ENCODE measurements at regions not wholly inside any gene's neighbourhood (a gene's known extent, or its start where the extent isn't known, plus 50 kb on each side); places are given as distances from the start of the nearest gene placed in this dataset.

DNA sequence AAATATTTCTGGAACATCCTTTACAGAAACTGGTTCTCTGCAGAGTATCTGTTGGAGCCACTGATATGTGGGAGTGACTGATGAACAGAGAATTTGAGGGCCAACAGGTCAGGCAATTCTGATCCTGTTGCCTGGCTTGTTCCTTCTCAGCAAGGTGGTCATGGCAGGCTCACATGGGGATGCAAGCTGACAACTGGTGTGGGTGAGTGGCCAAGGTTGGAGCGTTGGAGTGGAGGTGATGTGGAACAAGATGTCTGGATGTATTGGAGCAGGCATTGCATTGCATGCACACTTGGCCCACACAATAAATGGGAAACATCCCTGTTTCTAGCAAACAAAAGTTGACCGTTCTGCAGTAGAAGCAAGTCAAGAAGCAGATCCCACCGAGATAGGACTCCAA lies 380.7 kb downstream of the ZNF536 start:
- Histone ChIP-seq H3K9me3 (ENCODE audit: control insufficient read depth in 1 of 2, low read length in 2 of 2) (peaks cover 0 to 6% of the 10 kb centered on the region in 2 donors), H3K4me3 (ENCODE audit: low read length in 2 of 2) (no peak overlapping the region), H3K27ac (ENCODE audit: low read depth, low read length) (no peak overlapping the region), H3K36me3 (ENCODE audit: insufficient read depth, low read length) (no peaks in the 10 kb centered on the region), H3K27me3 (ENCODE audit: insufficient read depth, low read length) (no peaks in the 10 kb centered on the region), H3K4me1 (ENCODE audit: insufficient read depth, low read length) (no peaks in the 10 kb centered on the region)
- ChIA-PET POLR2A (ENCODE audit: partially characterized antibody) (no interaction called here), CTCF (ENCODE audit: partially characterized antibody) (interaction anchor here (1.4 kb wide), 1 partner anchor 31 kb away, joined by 4 read pairs; no protein-coding TSS in a partner anchor)
- H3K4me1 Mint-ChIP-seq, result no peaks in the 10 kb centered on the region
- H3K9me3 Mint-ChIP-seq, result peaks cover 3 to 17% (median 6%) of the 10 kb centered on the region in 8 donors
- no peak for DNase-seq
- intact Hi-C loops (cut with micrococcal nuclease), result no loop called here
- H3K4me3 Mint-ChIP-seq, result no peak overlapping the region
- peaks cover 4 to 5% of the 10 kb centered on the region in 2 donors for H3K27me3 Mint-ChIP-seq
- H3K36me3 Mint-ChIP-seq, result no peaks in the 10 kb centered on the region
- no peak overlapping the region for H3K27ac Mint-ChIP-seq

DNA sequence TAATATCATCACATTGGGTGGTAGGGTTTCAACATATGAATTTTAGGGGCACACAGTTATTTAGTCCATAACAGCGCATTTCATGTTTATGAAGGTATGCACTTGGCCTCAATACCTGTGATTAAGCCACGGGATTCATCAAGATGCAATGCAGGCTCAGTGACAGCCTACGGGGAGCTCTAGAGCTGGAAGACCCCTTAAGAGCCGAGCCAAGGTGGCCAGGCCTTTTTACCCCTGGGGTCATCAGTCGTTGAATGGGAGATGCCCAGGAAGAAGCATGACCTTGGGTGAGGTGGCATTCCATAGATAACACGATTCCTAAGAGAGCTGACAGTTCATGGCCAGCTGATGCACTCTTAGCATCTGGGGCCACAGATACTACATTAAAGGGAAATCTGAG lies 380.0 kb downstream of the ZNF536 start:
- Histone ChIP-seq H3K9me3 (ENCODE audit: control insufficient read depth in 1 of 2, low read length in 2 of 2) (peaks cover 0 to 6% of the 10 kb centered on the region in 2 donors), H3K4me1 (ENCODE audit: insufficient read depth, low read length) (no peaks in the 10 kb centered on the region), H3K4me3 (ENCODE audit: low read length in 2 of 2) (no peak overlapping the region), H3K27ac (ENCODE audit: low read depth, low read length) (no peak overlapping the region), H3K36me3 (ENCODE audit: insufficient read depth, low read length) (no peaks in the 10 kb centered on the region), H3K27me3 (ENCODE audit: insufficient read depth, low read length) (no peaks in the 10 kb centered on the region)
- H3K36me3 Mint-ChIP-seq, result no peaks in the 10 kb centered on the region
- H3K4me3 Mint-ChIP-seq, result no peak overlapping the region
- ChIA-PET POLR2A (ENCODE audit: partially characterized antibody) (no interaction called here), CTCF (ENCODE audit: partially characterized antibody) (interaction anchor here (1.4 to 1.7 kb wide), 2 partner anchors 32 to 47 kb away, joined by 3 to 4 read pairs; no protein-coding TSS in a partner anchor)
- no peaks in the 10 kb centered on the region for H3K4me1 Mint-ChIP-seq
- H3K27ac Mint-ChIP-seq, result no peak overlapping the region
- peaks cover 3 to 17% (median 6%) of the 10 kb centered on the region in 8 donors for H3K9me3 Mint-ChIP-seq
- peaks cover 4 to 5% of the 10 kb centered on the region in 2 donors for H3K27me3 Mint-ChIP-seq
- intact Hi-C loops (cut with micrococcal nuclease), result no loop called here
- DNase-seq, result no peak

DNA sequence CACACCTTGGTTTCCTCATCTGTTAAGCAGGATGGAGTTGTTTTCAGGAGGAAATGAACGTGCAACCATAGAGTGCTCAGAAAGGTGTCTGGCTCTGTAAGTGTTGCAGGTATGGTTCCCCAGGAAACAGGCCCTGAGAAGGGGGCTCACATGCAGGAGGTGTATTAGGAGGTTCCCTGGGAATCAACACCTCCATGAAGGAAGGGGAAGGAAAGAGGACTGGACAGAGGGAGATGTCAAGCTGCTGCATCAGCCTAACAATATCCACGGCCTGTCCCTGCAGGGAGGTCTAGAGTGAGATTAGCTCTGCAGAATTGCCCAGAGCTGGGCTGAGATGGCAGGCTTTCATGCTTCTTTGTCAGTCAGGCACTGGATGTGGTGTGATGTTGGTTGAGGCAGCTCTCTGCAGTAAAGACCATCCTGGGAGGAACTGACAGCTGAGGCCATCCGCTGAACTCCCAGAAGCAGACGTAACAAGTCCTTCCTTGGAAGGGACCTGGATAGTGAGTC lies 373.3 kb downstream of the ZNF536 start:
- Histone ChIP-seq H3K27me3 (ENCODE audit: insufficient read depth, low read length) (no peaks in the 10 kb centered on the region), H3K27ac (ENCODE audit: low read depth, low read length) (no peak overlapping the region), H3K4me1 (ENCODE audit: insufficient read depth, low read length) (no peaks in the 10 kb centered on the region), H3K36me3 (ENCODE audit: insufficient read depth, low read length) (no peaks in the 10 kb centered on the region), H3K9me3 (ENCODE audit: control insufficient read depth in 1 of 2, low read length in 2 of 2) (peaks cover 0 to 6% of the 10 kb centered on the region in 2 donors), H3K4me3 (ENCODE audit: low read length in 2 of 2) (no peak overlapping the region)
- H3K4me3 Mint-ChIP-seq, result no peak overlapping the region
- peaks cover 0 to 9% (median 6%) of the 10 kb centered on the region in 8 donors for H3K9me3 Mint-ChIP-seq
- CTCF ChIA-PET (ENCODE audit: partially characterized antibody), result no interaction called here
- H3K27ac Mint-ChIP-seq, result no peak overlapping the region
- DNase-seq, result no peak
- no peaks in the 10 kb centered on the region for H3K4me1 Mint-ChIP-seq
- peaks cover 2 to 8% of the 10 kb centered on the region in 2 donors for H3K27me3 Mint-ChIP-seq
- intact Hi-C loops (cut with micrococcal nuclease), result no loop called here
- no peaks in the 10 kb centered on the region for H3K36me3 Mint-ChIP-seq
- POLR2A ChIA-PET (ENCODE audit: partially characterized antibody), result no interaction called here

DNA sequence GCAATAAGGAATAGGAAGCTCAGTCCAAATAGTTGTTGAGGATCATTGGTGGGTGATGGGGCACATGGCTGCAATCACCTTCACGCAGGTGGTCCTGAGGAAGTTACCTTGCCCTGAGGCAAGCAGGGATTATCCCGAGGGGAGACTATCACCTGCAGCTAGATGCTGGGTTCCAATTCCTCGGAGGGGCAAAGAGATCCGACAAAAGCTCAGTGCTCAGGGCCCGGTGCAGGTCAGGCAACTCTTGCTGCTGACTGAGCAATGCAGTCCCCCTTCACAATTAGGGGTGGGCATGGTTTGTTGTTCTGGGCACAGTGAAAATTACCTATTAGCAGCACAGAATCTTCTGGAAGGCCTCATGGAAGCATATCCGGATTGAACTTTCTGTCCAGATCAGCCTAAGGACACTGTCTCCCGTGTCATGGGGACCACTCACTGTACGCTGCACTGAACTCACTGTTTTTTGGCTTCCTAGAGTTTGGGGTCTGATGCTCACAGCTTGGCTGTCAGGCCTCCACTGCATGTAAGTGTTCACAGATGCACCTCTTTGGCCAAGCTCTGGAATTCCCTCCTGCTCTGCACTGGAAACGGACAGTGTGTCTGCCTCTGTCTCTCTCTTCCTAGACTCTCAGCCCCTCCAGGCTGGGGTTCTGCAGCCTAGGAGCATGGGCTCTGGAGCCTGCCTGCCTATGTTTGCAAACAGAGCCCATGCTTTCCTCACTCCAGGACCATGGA lies 372.7 kb downstream of the ZNF536 start:
- no peak for DNase-seq
- H3K27me3 ChIP-seq (ENCODE audit: insufficient read depth, low read length), result no peaks in the 10 kb centered on the region
- H3K27ac ChIP-seq (ENCODE audit: low read depth, low read length), result no peak overlapping the region
- intact Hi-C loops (cut with micrococcal nuclease), result no loop called here
- CTCF ChIA-PET (ENCODE audit: partially characterized antibody), result no interaction called here
- H3K9me3 ChIP-seq (ENCODE audit: control insufficient read depth in 1 of 2, low read length in 2 of 2), result peaks cover 0 to 3% of the 10 kb centered on the region in 2 donors
- no peak overlapping the region for H3K4me3 ChIP-seq (ENCODE audit: low read length in 2 of 2)
- Mint-ChIP-seq H3K27me3 (peaks cover 2 to 8% of the 10 kb centered on the region in 2 donors), H3K4me3 (no peak overlapping the region), H3K9me3 (peaks cover 0 to 2% (median 0%) of the 10 kb centered on the region in 8 donors), H3K36me3 (no peaks in the 10 kb centered on the region), H3K27ac (no peak overlapping the region), H3K4me1 (no peaks in the 10 kb centered on the region)
- no peaks in the 10 kb centered on the region for H3K36me3 ChIP-seq (ENCODE audit: insufficient read depth, low read length)
- POLR2A ChIA-PET (ENCODE audit: partially characterized antibody), result no interaction called here
- no peaks in the 10 kb centered on the region for H3K4me1 ChIP-seq (ENCODE audit: insufficient read depth, low read length)

DNA sequence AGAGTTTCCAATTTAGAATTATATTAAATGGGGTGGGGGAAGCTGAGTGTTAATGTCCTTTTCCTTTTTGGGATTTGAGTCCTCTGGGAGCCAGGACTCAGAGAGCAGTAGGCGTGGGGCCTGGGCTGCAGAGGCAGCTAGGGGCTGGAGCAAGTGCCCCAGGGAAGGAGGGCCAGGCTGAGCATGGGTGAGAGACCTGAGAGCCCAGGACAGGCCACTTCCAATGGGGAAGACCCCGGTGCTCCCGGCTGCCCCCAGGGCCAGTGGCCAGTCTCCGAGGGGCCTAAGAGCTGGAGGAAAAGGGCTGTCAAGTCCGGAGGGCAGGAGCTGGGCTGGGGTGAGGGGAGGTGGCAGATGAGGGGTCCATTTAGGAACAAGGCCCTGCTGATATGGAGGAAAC lies 371.5 kb downstream of the ZNF536 start:
- Histone ChIP-seq H3K4me1 (ENCODE audit: insufficient read depth, low read length) (no peaks in the 10 kb centered on the region), H3K36me3 (ENCODE audit: insufficient read depth, low read length) (no peaks in the 10 kb centered on the region), H3K9me3 (ENCODE audit: control insufficient read depth in 1 of 2, low read length in 2 of 2) (no peaks in the 10 kb centered on the region), H3K4me3 (ENCODE audit: low read length in 2 of 2) (no peak overlapping the region), H3K27me3 (ENCODE audit: insufficient read depth, low read length) (no peaks in the 10 kb centered on the region), H3K27ac (ENCODE audit: low read depth, low read length) (no peak overlapping the region)
- ChIA-PET POLR2A (ENCODE audit: partially characterized antibody) (no interaction called here), CTCF (ENCODE audit: partially characterized antibody) (no interaction called here)
- Mint-ChIP-seq H3K9me3 (no peaks in the 10 kb centered on the region), H3K4me3 (no peak overlapping the region), H3K27me3 (peaks cover 2 to 8% of the 10 kb centered on the region in 2 donors), H3K27ac (no peak overlapping the region), H3K36me3 (no peaks in the 10 kb centered on the region), H3K4me1 (no peaks in the 10 kb centered on the region)
- DNase-seq, result no peak
- intact Hi-C loops (cut with micrococcal nuclease), result no loop called here

DNA sequence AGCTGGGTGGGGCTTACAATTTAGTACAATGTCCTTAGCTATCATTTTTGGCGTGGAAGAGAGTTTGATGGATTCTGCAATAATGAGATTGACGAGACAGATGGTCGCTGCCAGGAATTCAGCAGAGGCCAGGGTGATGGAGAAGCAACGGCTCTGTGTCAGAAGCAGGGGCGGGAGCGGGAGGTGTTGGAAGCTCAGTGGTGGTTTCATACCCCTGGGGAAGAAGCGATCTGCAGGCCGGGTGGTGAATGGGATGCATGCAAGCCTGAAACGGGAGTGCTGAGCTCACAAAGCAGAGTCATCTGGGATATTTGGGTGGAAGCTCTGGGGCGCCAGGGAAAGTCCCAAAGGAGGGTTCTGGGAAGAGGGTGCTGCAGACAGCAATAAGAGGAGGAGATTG lies 370.8 kb downstream of the ZNF536 start:
- no peaks in the 10 kb centered on the region for H3K27me3 ChIP-seq (ENCODE audit: insufficient read depth, low read length)
- H3K4me1 Mint-ChIP-seq, result no peaks in the 10 kb centered on the region
- no peaks in the 10 kb centered on the region for H3K9me3 Mint-ChIP-seq
- no peaks in the 10 kb centered on the region for H3K4me1 ChIP-seq (ENCODE audit: insufficient read depth, low read length)
- H3K9me3 ChIP-seq (ENCODE audit: control insufficient read depth in 1 of 2, low read length in 2 of 2), result no peaks in the 10 kb centered on the region
- H3K27ac Mint-ChIP-seq, result no peak overlapping the region
- H3K36me3 ChIP-seq (ENCODE audit: insufficient read depth, low read length), result no peaks in the 10 kb centered on the region
- no peaks in the 10 kb centered on the region for H3K36me3 Mint-ChIP-seq
- H3K27me3 Mint-ChIP-seq, result peaks cover 2 to 10% of the 10 kb centered on the region in 2 donors
- ChIA-PET POLR2A (ENCODE audit: partially characterized antibody) (no interaction called here), CTCF (ENCODE audit: partially characterized antibody) (interaction anchor here (0.9 kb wide), 1 partner anchor 60 kb away, joined by 3 read pairs; no protein-coding TSS in a partner anchor)
- intact Hi-C loops (cut with micrococcal nuclease), result no loop called here
- H3K4me3 Mint-ChIP-seq, result no peak overlapping the region
- no peak overlapping the region for H3K4me3 ChIP-seq (ENCODE audit: low read length in 2 of 2)
- no peak for DNase-seq
- no peak overlapping the region for H3K27ac ChIP-seq (ENCODE audit: low read depth, low read length)

DNA sequence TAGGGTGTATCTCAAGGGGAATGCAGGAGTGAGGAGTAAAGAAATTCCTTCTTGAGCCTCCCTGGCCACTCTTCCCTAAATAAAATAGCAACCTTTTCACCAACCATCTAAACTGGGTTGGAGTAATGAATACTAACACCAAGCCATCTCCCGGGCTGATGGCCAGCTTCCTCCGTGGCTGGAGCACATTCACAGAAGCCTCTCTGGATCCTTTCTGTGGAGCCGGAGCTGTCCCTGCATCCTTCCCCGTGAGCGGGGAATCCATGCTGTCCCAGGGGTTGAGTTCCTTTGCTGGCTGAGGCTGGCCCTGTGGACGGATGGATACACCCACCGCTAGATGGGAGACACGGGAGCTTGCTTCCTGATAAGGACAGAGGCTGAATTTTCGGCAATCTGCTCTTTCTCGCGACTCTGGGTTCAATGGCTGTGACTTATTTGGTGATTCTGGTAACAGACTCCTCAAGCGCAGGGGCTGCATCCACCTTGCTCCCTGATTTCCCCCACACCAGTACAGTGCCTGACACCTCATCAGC lies 370.3 kb downstream of the ZNF536 start:
- Mint-ChIP-seq H3K9me3 (no peaks in the 10 kb centered on the region), H3K4me3 (no peak overlapping the region), H3K27me3 (peaks cover 2 to 10% of the 10 kb centered on the region in 2 donors), H3K4me1 (no peaks in the 10 kb centered on the region), H3K36me3 (no peaks in the 10 kb centered on the region), H3K27ac (no peak overlapping the region)
- DNase-seq, result no peak
- H3K9me3 ChIP-seq (ENCODE audit: control insufficient read depth in 1 of 2, low read length in 2 of 2), result no peaks in the 10 kb centered on the region
- H3K4me1 ChIP-seq (ENCODE audit: insufficient read depth, low read length), result no peaks in the 10 kb centered on the region
- H3K4me3 ChIP-seq (ENCODE audit: low read length in 2 of 2), result no peak overlapping the region
- H3K27me3 ChIP-seq (ENCODE audit: insufficient read depth, low read length), result no peaks in the 10 kb centered on the region
- ChIA-PET CTCF (ENCODE audit: partially characterized antibody) (interaction anchor here (0.9 kb wide), 1 partner anchor 60 kb away, joined by 3 read pairs; no protein-coding TSS in a partner anchor), POLR2A (ENCODE audit: partially characterized antibody) (no interaction called here)
- intact Hi-C loops (cut with micrococcal nuclease), result no loop called here
- no peak overlapping the region for H3K27ac ChIP-seq (ENCODE audit: low read depth, low read length)
- no peaks in the 10 kb centered on the region for H3K36me3 ChIP-seq (ENCODE audit: insufficient read depth, low read length)
